ENCODE measurements at regions not wholly inside any gene's neighbourhood (a gene's known extent, or its start where the extent isn't known, plus 50 kb on each side); places are given as distances from the start of the nearest gene placed in this dataset.
"Not testable (repeated sequence)": the region's sequence is repeated elsewhere in the genome, so short reads cannot be mapped to it uniquely, and the experiment has no call there.

GRCh38 chr12:45490232-45490881 is 239.1 kb upstream of the ARID2 start:
- DNase-seq: no peak
- H3K9me3 ChIP-seq (replicated peaks): 0 out of 2 replicates have a peak, but pooled peaks cover 3% of the 10 kb centered on the region
- no peak overlapping the region for H3K4me3 ChIP-seq
- no peaks in the 10 kb centered on the region for H3K27me3 ChIP-seq
- H3K36me3 ChIP-seq: no peaks in the 10 kb centered on the region
- no peaks in the 10 kb centered on the region for H3K4me1 ChIP-seq
- no peak overlapping the region for H3K27ac ChIP-seq

GRCh38 chr12:45494279-45494678 is 235.2 kb upstream of the ARID2 start:
- no peaks in the 10 kb centered on the region for H3K4me1 ChIP-seq
- DNase-seq: no peak
- H3K36me3 ChIP-seq: no peaks in the 10 kb centered on the region
- no peak overlapping the region for H3K4me3 ChIP-seq
- no peak overlapping the region for H3K27ac ChIP-seq
- no peaks in the 10 kb centered on the region for H3K27me3 ChIP-seq
- H3K9me3 ChIP-seq (replicated peaks): peaks cover 3% of the 10 kb centered on the region; the same call in 1 of the 2 replicates

GRCh38 chr12:45498645-45499044 is 230.9 kb upstream of the ARID2 start:
- H3K27me3 ChIP-seq: no peaks in the 10 kb centered on the region
- no peak overlapping the region for H3K27ac ChIP-seq
- no peaks in the 10 kb centered on the region for H3K4me1 ChIP-seq
- H3K4me3 ChIP-seq: no peak overlapping the region
- no peaks in the 10 kb centered on the region for H3K36me3 ChIP-seq
- H3K9me3 ChIP-seq (replicated peaks): peaks cover 3% of the 10 kb centered on the region; the same call in 1 of the 2 replicates
- no peak for DNase-seq

- H3K4me1 ChIP-seq: no peaks in the 10 kb centered on the region
- H3K27ac ChIP-seq: no peak overlapping the region
- no peaks in the 10 kb centered on the region for H3K27me3 ChIP-seq
- DNase-seq: no peak
- H3K9me3 ChIP-seq (replicated peaks): no peaks in the 10 kb centered on the region; the same call in 1 of the 2 replicates
- H3K4me3 ChIP-seq: no peak overlapping the region
- no peaks in the 10 kb centered on the region for H3K36me3 ChIP-seq
Measured at GRCh38 chr12:45502481-45503128, 226.9 kb upstream of the ARID2 start.

GRCh38 chr12:45503899-45504298 is 225.6 kb upstream of the ARID2 start:
- no peaks in the 10 kb centered on the region for H3K4me1 ChIP-seq
- DNase-seq: no peak
- H3K27me3 ChIP-seq: no peaks in the 10 kb centered on the region
- no peaks in the 10 kb centered on the region for H3K9me3 ChIP-seq (replicated peaks)
- no peak overlapping the region for H3K4me3 ChIP-seq
- H3K27ac ChIP-seq: no peak overlapping the region
- H3K36me3 ChIP-seq: no peaks in the 10 kb centered on the region

- Histone ChIP-seq H3K27me3 (no peaks in the 10 kb centered on the region), H3K27ac (no peak overlapping the region), H3K4me1 (no peaks in the 10 kb centered on the region), H3K4me3 (no peak overlapping the region), H3K9me3 (replicated peaks) (no peaks in the 10 kb centered on the region), H3K36me3 (no peaks in the 10 kb centered on the region)
- DNase-seq: no peak
Measured at GRCh38 chr12:45504316-45505010, 225.0 kb upstream of the ARID2 start.

GRCh38 chr12:45509187-45509586 is 220.3 kb upstream of the ARID2 start:
- Histone ChIP-seq H3K36me3 (no peaks in the 10 kb centered on the region), H3K4me1 (no peaks in the 10 kb centered on the region), H3K27me3 (no peaks in the 10 kb centered on the region), H3K27ac (no peak overlapping the region), H3K9me3 (replicated peaks) (no peaks in the 10 kb centered on the region), H3K4me3 (no peak overlapping the region)
- no peak for DNase-seq

GRCh38 chr12:45509621-45510020 is 219.9 kb upstream of the ARID2 start:
- DNase-seq: no peak
- Histone ChIP-seq H3K36me3 (no peaks in the 10 kb centered on the region), H3K27me3 (no peaks in the 10 kb centered on the region), H3K4me1 (no peaks in the 10 kb centered on the region), H3K4me3 (no peak overlapping the region), H3K27ac (no peak overlapping the region), H3K9me3 (replicated peaks) (no peaks in the 10 kb centered on the region)

- Histone ChIP-seq H3K27ac (no peak overlapping the region), H3K27me3 (no peaks in the 10 kb centered on the region), H3K4me1 (no peaks in the 10 kb centered on the region), H3K36me3 (no peaks in the 10 kb centered on the region), H3K9me3 (replicated peaks) (no peaks in the 10 kb centered on the region), H3K4me3 (no peak overlapping the region)
- no peak for DNase-seq
Measured at GRCh38 chr12:45517381-45517780, 212.1 kb upstream of the ARID2 start.

GRCh38 chr12:45518291-45519235 is 210.9 kb upstream of the ARID2 start:
- DNase-seq: no peak
- H3K4me3 ChIP-seq: no peak overlapping the region
- no peaks in the 10 kb centered on the region for H3K4me1 ChIP-seq
- no peak overlapping the region for H3K27ac ChIP-seq
- no peaks in the 10 kb centered on the region; the same call in 1 of the 2 replicates for H3K9me3 ChIP-seq (replicated peaks)
- no peaks in the 10 kb centered on the region for H3K36me3 ChIP-seq
- H3K27me3 ChIP-seq: no peaks in the 10 kb centered on the region

GRCh38 chr12:45522227-45522626 is 207.3 kb upstream of the ARID2 start:
- no peak overlapping the region for H3K27ac ChIP-seq
- no peaks in the 10 kb centered on the region for H3K4me1 ChIP-seq
- no peaks in the 10 kb centered on the region for H3K36me3 ChIP-seq
- peak in 1 of 2 experiments; percentile 15 for DNase-seq
- H3K9me3 ChIP-seq (replicated peaks): peaks cover 5% of the 10 kb centered on the region; the same call in 1 of the 2 replicates
- H3K4me3 ChIP-seq: no peak overlapping the region
- H3K27me3 ChIP-seq: no peaks in the 10 kb centered on the region

- not testable (repeated sequence) for H3K27me3 ChIP-seq, H3K27ac ChIP-seq, DNase-seq, H3K4me1 ChIP-seq, H3K36me3 ChIP-seq, H3K4me3 ChIP-seq
- H3K9me3 ChIP-seq (replicated peaks): peaks cover 11% of the 10 kb centered on the region; the same call in 1 of the 2 replicates
Measured at GRCh38 chr12:45526823-45527222, 202.7 kb upstream of the ARID2 start.

GRCh38 chr12:45532113-45532512 is 197.4 kb upstream of the ARID2 start:
- no peak overlapping the region for H3K4me3 ChIP-seq
- H3K9me3 ChIP-seq (replicated peaks): peaks cover 7% of the 10 kb centered on the region; the same call in 1 of the 2 replicates
- no peaks in the 10 kb centered on the region for H3K4me1 ChIP-seq
- no peaks in the 10 kb centered on the region for H3K27me3 ChIP-seq
- H3K36me3 ChIP-seq: no peaks in the 10 kb centered on the region
- no peak for DNase-seq
- H3K27ac ChIP-seq: no peak overlapping the region

- no peak for DNase-seq
- H3K27me3 ChIP-seq: no peaks in the 10 kb centered on the region
Measured at GRCh38 chr12:45535610-45536180, 193.8 kb upstream of the ARID2 start.

More at GRCh38 chr12:45535610-45536180, 193.8 kb upstream of the ARID2 start:
- Histone ChIP-seq H3K27ac (no peak overlapping the region), H3K9me3 (replicated peaks) (peaks cover 7% of the 10 kb centered on the region; the same call in 1 of the 2 replicates), H3K36me3 (no peaks in the 10 kb centered on the region), H3K4me1 (peaks cover 6% of the 10 kb centered on the region), H3K4me3 (no peak overlapping the region)

Data from SJCRH30 (cell line).